Retinal pigment epithelial cell (primary cell): ENCODE measurements at regions not wholly inside any gene's neighbourhood (a gene's known extent, or its start where the extent isn't known, plus 50 kb on each side); places are given as distances from the start of the nearest gene placed in this dataset.

Experiments
- DNase-seq: peaks from one replicate; pipeline ENCODE4 v3.0.0-alpha.2; 2010; ENCODE audit warnings: low read depth
- H3K4me3 ChIP-seq: 2 replicates; pipeline ENCODE4 v1.5.1; 2011; ENCODE audit warnings: mild to moderate bottlenecking, low read length, control low read depth, moderate library complexity
- TF ChIP-seq, protein P1 (sequence below): conservative IDR thresholded peaks from 2 replicates; pipeline ENCODE4 v1.5.1; 2011; ENCODE audit warnings: low read depth, low read length, control low read depth, inconsistent platforms

DNA sequence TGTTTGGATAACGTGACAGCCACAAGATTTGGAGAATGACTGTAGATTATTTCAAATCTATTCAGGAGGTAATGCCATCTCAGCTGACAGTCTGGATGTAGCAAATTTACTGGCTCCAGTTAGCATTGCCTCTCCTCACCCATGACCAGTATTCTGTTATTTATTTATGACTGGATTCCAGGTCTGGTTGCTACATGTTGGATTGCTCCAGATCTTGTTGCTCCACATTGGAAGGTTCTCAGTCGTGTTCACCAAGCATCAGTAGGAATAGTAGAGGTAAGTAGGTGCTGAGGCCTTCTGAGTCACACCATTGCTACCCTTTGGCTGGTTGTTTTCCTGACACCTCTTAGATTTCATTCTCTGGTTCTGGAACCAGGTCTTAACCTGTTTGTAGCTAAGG lies 69.5 kb upstream of the ELOVL5 start:
- H3K4me3 ChIP-seq, result no peak overlapping the region
- TF ChIP-seq, protein P1, sequence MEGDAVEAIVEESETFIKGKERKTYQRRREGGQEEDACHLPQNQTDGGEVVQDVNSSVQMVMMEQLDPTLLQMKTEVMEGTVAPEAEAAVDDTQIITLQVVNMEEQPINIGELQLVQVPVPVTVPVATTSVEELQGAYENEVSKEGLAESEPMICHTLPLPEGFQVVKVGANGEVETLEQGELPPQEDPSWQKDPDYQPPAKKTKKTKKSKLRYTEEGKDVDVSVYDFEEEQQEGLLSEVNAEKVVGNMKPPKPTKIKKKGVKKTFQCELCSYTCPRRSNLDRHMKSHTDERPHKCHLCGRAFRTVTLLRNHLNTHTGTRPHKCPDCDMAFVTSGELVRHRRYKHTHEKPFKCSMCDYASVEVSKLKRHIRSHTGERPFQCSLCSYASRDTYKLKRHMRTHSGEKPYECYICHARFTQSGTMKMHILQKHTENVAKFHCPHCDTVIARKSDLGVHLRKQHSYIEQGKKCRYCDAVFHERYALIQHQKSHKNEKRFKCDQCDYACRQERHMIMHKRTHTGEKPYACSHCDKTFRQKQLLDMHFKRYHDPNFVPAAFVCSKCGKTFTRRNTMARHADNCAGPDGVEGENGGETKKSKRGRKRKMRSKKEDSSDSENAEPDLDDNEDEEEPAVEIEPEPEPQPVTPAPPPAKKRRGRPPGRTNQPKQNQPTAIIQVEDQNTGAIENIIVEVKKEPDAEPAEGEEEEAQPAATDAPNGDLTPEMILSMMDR, result no peak
- DNase-seq, result no peak

DNA sequence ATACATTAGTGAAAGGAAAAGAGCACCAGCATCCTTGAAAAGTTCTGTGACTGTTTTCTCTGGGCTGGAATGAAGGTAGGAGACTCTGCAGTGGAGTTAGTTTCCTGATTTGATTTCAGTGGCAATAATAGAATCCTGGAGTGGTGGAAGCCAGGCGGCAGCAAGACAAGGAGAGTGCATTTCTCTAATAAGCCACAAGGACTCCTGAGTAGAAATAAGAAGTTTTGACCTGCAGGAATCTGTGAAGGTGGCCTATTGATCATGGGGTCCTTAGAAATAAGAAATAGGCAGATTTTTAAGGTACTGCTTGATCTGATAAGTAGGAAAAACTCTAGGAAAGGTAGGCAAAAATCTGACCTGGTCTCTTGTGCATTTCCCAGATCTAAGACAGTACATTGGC lies 68.4 kb upstream of the ELOVL5 start:
- DNase-seq, result no peak
- H3K4me3 ChIP-seq, result no peak overlapping the region
- TF ChIP-seq, protein P1, result peak; percentile 3

DNA sequence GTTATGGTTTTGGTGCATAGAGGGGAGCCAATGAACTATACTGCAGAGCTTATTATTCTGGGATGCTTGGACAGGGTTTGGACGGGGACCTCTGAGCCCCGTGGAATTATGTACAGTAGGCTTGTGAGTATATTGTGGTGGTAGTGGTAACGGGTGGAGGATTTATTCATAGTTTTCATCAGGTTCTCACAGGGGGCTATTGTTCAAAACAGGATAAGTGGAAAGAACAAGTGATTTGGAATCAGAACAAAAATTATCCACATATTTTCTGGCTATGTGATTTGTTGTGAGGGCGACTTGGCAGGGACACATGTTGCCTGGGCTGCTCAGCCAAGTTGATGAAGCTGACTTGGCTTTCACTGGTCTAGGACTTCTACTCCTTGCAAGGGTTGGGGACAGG lies 64.6 kb upstream of the ELOVL5 start:
- TF ChIP-seq, protein P1, result no peak
- no peak overlapping the region for H3K4me3 ChIP-seq
- no peak for DNase-seq

DNA sequence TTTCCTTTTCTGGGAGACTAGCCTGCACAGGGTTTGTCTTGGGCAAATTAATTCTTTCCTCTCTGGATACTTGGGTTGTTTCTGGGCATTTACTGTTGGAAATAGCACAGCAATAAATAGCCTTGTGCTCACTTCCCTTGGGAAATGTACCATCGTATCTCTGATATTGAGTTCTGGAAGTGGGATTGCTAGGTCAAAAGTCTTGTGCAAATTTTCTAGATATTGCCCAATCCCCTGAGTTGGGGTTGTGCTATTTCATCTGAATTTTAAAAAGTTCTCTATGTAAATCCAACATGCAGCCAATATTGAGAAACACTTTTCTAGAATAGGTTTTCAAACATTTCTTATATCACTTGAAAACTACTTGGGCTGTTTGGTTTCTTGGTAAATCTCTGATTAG lies 64.0 kb upstream of the ELOVL5 start:
- H3K4me3 ChIP-seq, result no peak overlapping the region
- TF ChIP-seq, protein P1, result no peak
- DNase-seq, result no peak

DNA sequence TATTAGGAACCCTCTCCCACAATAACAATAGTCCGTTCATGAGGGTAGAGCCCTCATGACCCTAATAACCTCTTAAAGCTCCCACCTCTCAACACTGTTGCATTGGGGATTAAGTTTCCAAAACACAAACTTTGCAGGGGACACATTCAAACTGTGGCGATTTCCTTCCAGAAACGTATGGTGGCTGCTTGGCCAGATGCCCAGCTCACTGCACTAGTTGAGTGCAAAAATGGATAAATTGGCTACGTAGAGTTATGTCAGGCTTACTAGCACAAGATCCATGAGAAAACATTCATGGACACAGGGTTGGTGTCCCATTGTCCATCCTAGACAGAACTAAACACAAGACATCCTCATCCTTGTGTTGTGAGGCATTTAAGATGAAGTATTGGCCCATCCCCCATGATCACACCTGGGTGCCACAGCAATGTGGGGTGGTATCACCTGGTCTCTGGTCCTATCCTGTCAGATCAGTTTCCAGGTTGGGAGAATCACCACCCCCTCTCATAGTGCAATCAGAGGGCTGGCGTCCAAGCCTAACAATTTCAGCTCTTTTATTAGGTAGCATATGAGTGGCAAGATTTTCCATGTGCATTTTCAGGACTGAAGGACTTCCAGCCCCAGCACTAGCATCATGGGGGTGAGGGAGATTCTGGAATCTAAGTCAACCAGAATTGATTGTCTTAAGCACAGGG lies 63.4 kb upstream of the ELOVL5 start:
- TF ChIP-seq, protein P1, result no peak
- no peak overlapping the region for H3K4me3 ChIP-seq
- DNase-seq, result no peak

DNA sequence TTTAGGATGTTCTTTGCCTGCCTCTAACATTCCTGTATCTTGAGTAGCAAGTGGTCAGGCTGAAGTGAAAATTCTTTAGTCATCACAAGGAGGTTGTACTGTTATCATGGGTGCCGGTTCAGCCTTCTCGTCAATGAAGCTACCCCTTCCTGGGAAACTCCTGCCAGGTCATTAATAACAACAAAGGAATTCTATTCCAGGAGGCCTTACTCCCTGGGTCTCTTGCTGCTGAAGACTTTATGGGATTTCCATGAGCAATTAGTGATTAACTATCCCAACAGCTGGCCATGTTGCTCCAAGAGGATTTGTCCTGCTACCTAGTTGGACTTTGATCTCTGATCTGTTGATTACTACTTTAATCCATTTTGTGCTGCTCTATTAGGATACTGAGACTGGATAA lies 62.7 kb upstream of the ELOVL5 start:
- DNase-seq, result no peak
- TF ChIP-seq, protein P1, result no peak
- H3K4me3 ChIP-seq, result no peak overlapping the region

DNA sequence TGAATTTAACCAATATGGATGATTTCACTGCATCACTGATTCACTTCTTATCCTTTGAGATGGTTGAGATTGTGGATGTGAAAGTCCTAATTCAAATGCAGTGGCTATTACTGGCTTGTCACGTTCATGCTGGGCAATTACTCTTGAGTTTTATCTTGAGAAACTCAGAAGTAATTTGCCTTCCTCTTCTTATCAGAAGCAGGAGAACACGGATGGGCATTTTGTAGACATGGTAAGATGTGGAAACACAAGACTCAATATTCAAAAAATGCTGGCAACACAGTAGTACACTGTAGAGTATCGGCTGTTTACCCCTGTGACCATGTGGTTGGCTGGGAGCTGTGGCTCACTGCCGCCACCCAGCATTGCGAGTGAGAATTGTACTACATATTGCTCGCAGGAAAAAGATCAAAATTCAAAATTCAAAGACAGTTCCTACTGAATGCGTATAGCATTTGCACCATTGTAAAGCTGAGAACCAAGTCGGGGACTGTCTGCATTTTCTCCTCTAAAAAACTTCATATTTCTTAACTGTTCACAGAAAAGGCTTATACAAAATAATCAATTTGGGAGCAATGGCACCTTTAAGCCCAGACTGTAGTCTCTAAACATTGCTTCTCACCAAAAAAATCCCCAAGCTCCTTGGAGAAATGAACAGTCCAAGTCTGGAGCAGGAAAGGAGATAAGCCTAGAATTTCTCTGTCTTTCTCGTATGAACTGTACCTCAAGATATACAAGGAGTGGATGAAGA lies 61.9 kb upstream of the ELOVL5 start:
- TF ChIP-seq, protein P1, result peak; percentile 47
- DNase-seq, result no peak
- no peak overlapping the region for H3K4me3 ChIP-seq
